CD14-positive monocyte (primary cell): ENCODE measurements at regions not wholly inside any gene's neighbourhood (a gene's known extent, or its start where the extent isn't known, plus 50 kb on each side); places are given as distances from the start of the nearest gene placed in this dataset.

Experiments
- DNase-seq, 3 donors: peaks; one replicate each; pipeline ENCODE4 v3.0.0-alpha.2; 2011 to 2022
- H2AFZ ChIP-seq: 2 replicates; pipeline ENCODE4 v1.6.0; 2012; ENCODE audit warnings: mild to moderate bottlenecking, low read depth, low read length, inconsistent platforms; ENCODE audit not compliant: insufficient read depth, poor library complexity, severe bottlenecking
- H3K27ac ChIP-seq, 2 donors: 1 replicate in 1 of 2; 2 replicates in 1 of 2; pipeline ENCODE4 v1.5.1; 2012 to 2013; ENCODE audit warnings: low read length in 2 of 2, control low read depth in 1 of 2, inconsistent platforms in 1 of 2, low read depth in 1 of 2, mild to moderate bottlenecking in 1 of 2
- H3K27me3 ChIP-seq, 2 donors: one replicate each; pipeline versions ENCODE4 v1.6.0 to v1.6.1; 2011 to 2013; ENCODE audit warnings: low read length in 2 of 2; ENCODE audit not compliant: control insufficient read depth in 2 of 2, insufficient read depth in 2 of 2
- H3K36me3 ChIP-seq, 2 donors: replicated peaks in 1 of 2; 1 replicate in 1 of 2; 2 replicates in 1 of 2; pipeline versions ENCODE4 v1.5.1 to v1.6.1; 2012 to 2013; ENCODE audit warnings: low read length in 2 of 2, control low read depth in 1 of 2, inconsistent platforms in 1 of 2, mild to moderate bottlenecking in 1 of 2; ENCODE audit not compliant: insufficient read depth in 2 of 2, control insufficient read depth in 1 of 2
- H3K4me1 ChIP-seq, 2 donors: 1 replicate in 1 of 2; 2 replicates in 1 of 2; pipeline versions ENCODE4 v1.5.1 to v1.6.1; 2012 to 2013; ENCODE audit warnings: low read length in 2 of 2, control low read depth in 1 of 2, inconsistent platforms in 1 of 2, mild to moderate bottlenecking in 1 of 2, moderate library complexity in 1 of 2; ENCODE audit not compliant: insufficient read depth in 2 of 2, control insufficient read depth in 1 of 2
- H3K4me2 ChIP-seq: replicated peaks from 2 replicates; pipeline ENCODE3; 2012; ENCODE audit warnings: low read length, moderate library complexity, mild to moderate bottlenecking; ENCODE audit not compliant: poor library complexity, severe bottlenecking; ENCODE audit errors: extremely low read depth
- H3K4me3 ChIP-seq, 3 experiments: fragments of 200-600 bp in 1 of 3; sonication (generic) in 1 of 3; replicated peaks in 1 of 3; 1 replicate in 2 of 3; 2 replicates in 1 of 3; pipeline ENCODE4 v1.5.1; 2011 to 2013; ENCODE audit warnings: low read length in 3 of 3, mild to moderate bottlenecking in 3 of 3, control low read depth in 2 of 3, low read depth in 2 of 3, inconsistent platforms in 1 of 3, moderate library complexity in 1 of 3
- H3K79me2 ChIP-seq: 2 replicates; pipeline ENCODE4 v1.6.0; 2012; ENCODE audit warnings: mild to moderate bottlenecking, control low read depth, inconsistent platforms, low read length, moderate library complexity; ENCODE audit not compliant: insufficient read depth
- H3K9ac ChIP-seq: 2 replicates; pipeline ENCODE4 v1.6.0; 2017; ENCODE audit warnings: low read length, mild to moderate bottlenecking; ENCODE audit not compliant: insufficient read depth, poor library complexity, severe bottlenecking
- H3K9me3 ChIP-seq, 2 donors: replicated peaks in 1 of 2; 1 replicate in 1 of 2; 2 replicates in 1 of 2; pipeline versions ENCODE4 v1.5.1 to v1.6.1; 2012 to 2013; ENCODE audit warnings: low read length in 2 of 2, control low read depth in 1 of 2; ENCODE audit not compliant: control insufficient read depth in 1 of 2, insufficient read depth in 1 of 2
- H4K20me1 ChIP-seq: 2 replicates; pipeline ENCODE4 v1.6.0; 2012; ENCODE audit warnings: mild to moderate bottlenecking, low read length, control low read depth, moderate library complexity; ENCODE audit not compliant: insufficient read depth
- H3K27ac Mint-ChIP-seq, 7 donors: one replicate each; pipeline ENCODE4 v1.8.0; 2020; ENCODE audit warnings: mild to moderate bottlenecking in 7 of 7, mixed read lengths in 7 of 7, moderate library complexity in 6 of 7, inconsistent platforms in 2 of 7
- H3K27me3 Mint-ChIP-seq, 3 donors: one replicate each; pipeline ENCODE4 v1.8.0; 2021 to 2022; ENCODE audit warnings: low read depth in 3 of 3, mild to moderate bottlenecking in 3 of 3, mixed read lengths in 3 of 3, moderate library complexity in 3 of 3, inconsistent platforms in 1 of 3
- H3K36me3 Mint-ChIP-seq, 2 donors: one replicate each; pipeline ENCODE4 v1.8.0; 2020; ENCODE audit warnings: mixed read lengths in 2 of 2, inconsistent platforms in 1 of 2, mild to moderate bottlenecking in 1 of 2
- H3K4me1 Mint-ChIP-seq: one replicate; pipeline ENCODE4 v1.8.0; 2020; ENCODE audit warnings: mild to moderate bottlenecking, mixed read lengths
- H3K4me3 Mint-ChIP-seq, 2 donors: one replicate each; pipeline ENCODE4 v1.8.0; 2020; ENCODE audit warnings: mild to moderate bottlenecking in 2 of 2, mixed read lengths in 2 of 2, moderate library complexity in 1 of 2
- H3K9me3 Mint-ChIP-seq, 7 donors: one replicate each; pipeline ENCODE4 v1.8.0; 2020 to 2022; ENCODE audit warnings: mixed read lengths in 7 of 7, mild to moderate bottlenecking in 6 of 7, moderate library complexity in 6 of 7, inconsistent platforms in 2 of 7
- CTCF ChIP-seq: fragments of 200-600 bp; IDR thresholded peaks from one replicate; pipeline ENCODE4 v1.8.0; 2022; ENCODE audit warnings: antibody characterized with exemption, mild to moderate bottlenecking
- WGBS: methylation state at CpG from one replicate; pipeline ENCODE4 v1.1.5; 2013; ENCODE audit warnings: missing lambda C conversion rate; ENCODE audit not compliant: insufficient coverage; 5-methylcytosine and 5-hydroxymethylcytosine counted together
- intact Hi-C, 2 donors: fragments of 100-400 bp; cut with micrococcal nuclease; formaldehyde crosslinking; loops; one replicate each; pipeline versions ENCODE4 v1.15.0 to v1.15.1; 2023

GRCh38 chr14:55950135-55950534 is 168.1 kb upstream of the PELI2 start:
- Histone ChIP-seq H3K27ac (no peak overlapping the region), H3K9ac (no peak overlapping the region), H3K4me3 (no peak overlapping the region), H3K36me3 (no peaks in the 10 kb centered on the region), H3K27me3 (no peaks in the 10 kb centered on the region), H3K4me2 (no peak overlapping the region), H3K9me3 (no peaks in the 10 kb centered on the region), H2AFZ (no peak overlapping the region), H4K20me1 (no peaks in the 10 kb centered on the region), H3K79me2 (no peaks in the 10 kb centered on the region), H3K4me1 (no peaks in the 10 kb centered on the region)
- H3K4me1 Mint-ChIP-seq = peaks cover 3% of the 10 kb centered on the region
- peaks cover 0 to 5% (median 2%) of the 10 kb centered on the region in 7 donors for H3K9me3 Mint-ChIP-seq
- no peak overlapping the region for H3K4me3 Mint-ChIP-seq
- TF ChIP-seq CTCF = no peak
- DNase-seq = no peak
- intact Hi-C loops = no loop called here
- 97% methylated on average over 6 of the region's 7 CpGs for WGBS
- H3K36me3 Mint-ChIP-seq = no peaks in the 10 kb centered on the region
- no peak overlapping the region for H3K27ac Mint-ChIP-seq
- H3K27me3 Mint-ChIP-seq = peaks cover 0 to 3% (median 3%) of the 10 kb centered on the region in 3 donors

- intact Hi-C loops = no loop called here
- Mint-ChIP-seq H3K9me3 (peaks cover 0 to 5% (median 2%) of the 10 kb centered on the region in 7 donors), H3K4me1 (peaks cover 2% of the 10 kb centered on the region), H3K27me3 (peaks cover 0 to 3% (median 3%) of the 10 kb centered on the region in 3 donors), H3K27ac (no peak overlapping the region), H3K4me3 (no peak overlapping the region), H3K36me3 (no peaks in the 10 kb centered on the region)
- Histone ChIP-seq H3K27me3 (no peaks in the 10 kb centered on the region), H3K36me3 (no peaks in the 10 kb centered on the region), H3K4me1 (no peaks in the 10 kb centered on the region), H3K4me3 (no peak overlapping the region), H3K9me3 (no peaks in the 10 kb centered on the region), H4K20me1 (no peaks in the 10 kb centered on the region), H3K27ac (no peak overlapping the region), H2AFZ (no peak overlapping the region), H3K79me2 (no peaks in the 10 kb centered on the region), H3K4me2 (no peak overlapping the region), H3K9ac (no peak overlapping the region)
- 87% methylated on average over 6 of the region's 9 CpGs for WGBS
- DNase-seq = no peak
- no peak for TF ChIP-seq CTCF
Measured at GRCh38 chr14:55951341-55952206, 166.6 kb upstream of the PELI2 start.
